ENCODE measurements at regions not wholly inside any gene's neighbourhood (a gene's known extent, or its start where the extent isn't known, plus 50 kb on each side); places are given as distances from the start of the nearest gene placed in this dataset.

DNA sequence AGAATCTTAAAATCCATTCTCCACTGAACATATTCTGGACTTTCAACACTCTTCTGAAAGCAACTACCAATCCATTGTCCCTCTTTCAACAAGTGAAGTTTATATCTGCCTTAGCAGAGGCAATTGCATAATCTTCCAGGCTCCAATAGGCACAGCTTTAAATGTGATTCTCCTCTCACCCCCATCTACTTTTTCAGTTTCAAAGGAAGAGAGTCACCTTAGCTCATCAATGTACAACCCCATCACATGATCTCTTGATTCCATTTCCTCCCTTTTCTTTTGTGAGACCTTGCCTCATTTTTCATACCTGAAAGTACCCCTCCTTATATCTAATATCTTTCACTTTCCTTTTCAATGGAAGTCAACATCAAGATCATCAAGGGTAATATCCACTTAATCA is 921.7 kb upstream of the EPHA5 start:
- H3K27ac ChIP-seq (ENCODE audit: low read depth, low read length), result no peak overlapping the region
- no peak overlapping the region for H2AFZ ChIP-seq (ENCODE audit: low read depth, low read length, severe bottlenecking)
- H3F3A ChIP-seq (ENCODE audit: insufficient read depth), result no peaks in the 10 kb centered on the region
- no peaks in the 10 kb centered on the region for H4K20me1 ChIP-seq (ENCODE audit: low read depth, low read length)
- H3K27me3 ChIP-seq (ENCODE audit: low read length), result no peaks in the 10 kb centered on the region
- no peaks in the 10 kb centered on the region for H3K79me2 ChIP-seq (ENCODE audit: insufficient read depth, low read length)
- H3K9me3 ChIP-seq (ENCODE audit: insufficient read depth, low read length), result no peaks in the 10 kb centered on the region
- H3K9me2 ChIP-seq (replicated peaks; ENCODE audit: insufficient read depth, low read length), result no peaks in the 10 kb centered on the region
- no peak overlapping the region for H3K4me3 ChIP-seq (ENCODE audit: insufficient read depth, low read length, poor library complexity, severe bottlenecking)
- no peaks in the 10 kb centered on the region for H3K36me3 ChIP-seq (ENCODE audit: low read length)
- TF ChIP-seq, protein P1, sequence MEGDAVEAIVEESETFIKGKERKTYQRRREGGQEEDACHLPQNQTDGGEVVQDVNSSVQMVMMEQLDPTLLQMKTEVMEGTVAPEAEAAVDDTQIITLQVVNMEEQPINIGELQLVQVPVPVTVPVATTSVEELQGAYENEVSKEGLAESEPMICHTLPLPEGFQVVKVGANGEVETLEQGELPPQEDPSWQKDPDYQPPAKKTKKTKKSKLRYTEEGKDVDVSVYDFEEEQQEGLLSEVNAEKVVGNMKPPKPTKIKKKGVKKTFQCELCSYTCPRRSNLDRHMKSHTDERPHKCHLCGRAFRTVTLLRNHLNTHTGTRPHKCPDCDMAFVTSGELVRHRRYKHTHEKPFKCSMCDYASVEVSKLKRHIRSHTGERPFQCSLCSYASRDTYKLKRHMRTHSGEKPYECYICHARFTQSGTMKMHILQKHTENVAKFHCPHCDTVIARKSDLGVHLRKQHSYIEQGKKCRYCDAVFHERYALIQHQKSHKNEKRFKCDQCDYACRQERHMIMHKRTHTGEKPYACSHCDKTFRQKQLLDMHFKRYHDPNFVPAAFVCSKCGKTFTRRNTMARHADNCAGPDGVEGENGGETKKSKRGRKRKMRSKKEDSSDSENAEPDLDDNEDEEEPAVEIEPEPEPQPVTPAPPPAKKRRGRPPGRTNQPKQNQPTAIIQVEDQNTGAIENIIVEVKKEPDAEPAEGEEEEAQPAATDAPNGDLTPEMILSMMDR (IDR thresholded peaks at IDR 0.05; ENCODE audit: insufficient read depth, low read length, poor library complexity, severe bottlenecking), result no peak
- TF ChIP-seq EZH2phosphoT487 (conservative IDR thresholded peaks at IDR 0.05; ENCODE audit: low read length), result no peak
- H3K4me2 ChIP-seq (ENCODE audit: low read depth, low read length, poor library complexity, severe bottlenecking), result no peak overlapping the region
- no peak overlapping the region for H3K9ac ChIP-seq (ENCODE audit: low read length)

DNA sequence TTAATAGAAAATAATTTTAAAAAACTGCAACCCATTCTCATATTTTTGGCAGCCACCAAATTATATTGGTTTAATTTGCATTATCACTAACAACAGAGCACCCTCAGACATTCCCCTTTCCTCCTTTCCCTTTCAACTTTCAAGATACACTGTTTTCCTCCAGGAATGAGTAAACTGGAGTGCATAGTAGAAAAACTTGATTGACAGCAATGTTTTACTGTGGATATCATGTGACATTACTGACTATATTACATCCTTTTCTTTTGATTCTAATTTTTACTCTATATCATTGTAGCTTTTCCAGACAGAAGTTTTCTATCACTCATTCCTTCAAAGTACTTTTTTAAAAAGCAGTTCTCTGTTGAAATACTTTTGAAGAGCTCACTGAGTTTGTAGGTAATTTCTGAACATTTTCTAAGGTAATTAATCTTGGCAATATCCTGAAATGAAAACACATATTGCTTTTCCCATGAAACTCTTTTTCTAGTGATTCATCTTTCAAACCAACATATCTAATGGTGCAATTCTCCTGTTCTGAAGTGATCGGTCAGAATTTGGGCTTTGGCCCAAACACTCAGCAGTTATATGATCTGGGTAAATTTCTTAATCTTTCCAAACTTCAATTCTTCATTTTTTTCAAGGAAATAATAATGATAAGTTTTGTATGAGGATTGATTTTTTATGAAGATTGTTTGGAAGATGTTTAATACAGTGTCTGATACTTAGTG is 920.4 kb upstream of the EPHA5 start:
- H3K27ac ChIP-seq (ENCODE audit: low read depth, low read length), result no peak overlapping the region
- no peaks in the 10 kb centered on the region for H3F3A ChIP-seq (ENCODE audit: insufficient read depth)
- no peaks in the 10 kb centered on the region for H4K20me1 ChIP-seq (ENCODE audit: low read depth, low read length)
- H3K4me2 ChIP-seq (ENCODE audit: low read depth, low read length, poor library complexity, severe bottlenecking), result no peak overlapping the region
- H3K4me3 ChIP-seq (ENCODE audit: insufficient read depth, low read length, poor library complexity, severe bottlenecking), result no peak overlapping the region
- H3K9ac ChIP-seq (ENCODE audit: low read length), result no peak overlapping the region
- no peaks in the 10 kb centered on the region for H3K9me2 ChIP-seq (replicated peaks; ENCODE audit: insufficient read depth, low read length)
- no peak overlapping the region for H2AFZ ChIP-seq (ENCODE audit: low read depth, low read length, severe bottlenecking)
- no peaks in the 10 kb centered on the region for H3K9me3 ChIP-seq (ENCODE audit: insufficient read depth, low read length)
- H3K27me3 ChIP-seq (ENCODE audit: low read length), result no peaks in the 10 kb centered on the region
- H3K79me2 ChIP-seq (ENCODE audit: insufficient read depth, low read length), result no peaks in the 10 kb centered on the region
- TF ChIP-seq EZH2phosphoT487 (conservative IDR thresholded peaks at IDR 0.05; ENCODE audit: low read length), result no peak
- TF ChIP-seq, protein P1 (IDR thresholded peaks at IDR 0.05; ENCODE audit: insufficient read depth, low read length, poor library complexity, severe bottlenecking), result no peak
- no peaks in the 10 kb centered on the region for H3K36me3 ChIP-seq (ENCODE audit: low read length)

DNA sequence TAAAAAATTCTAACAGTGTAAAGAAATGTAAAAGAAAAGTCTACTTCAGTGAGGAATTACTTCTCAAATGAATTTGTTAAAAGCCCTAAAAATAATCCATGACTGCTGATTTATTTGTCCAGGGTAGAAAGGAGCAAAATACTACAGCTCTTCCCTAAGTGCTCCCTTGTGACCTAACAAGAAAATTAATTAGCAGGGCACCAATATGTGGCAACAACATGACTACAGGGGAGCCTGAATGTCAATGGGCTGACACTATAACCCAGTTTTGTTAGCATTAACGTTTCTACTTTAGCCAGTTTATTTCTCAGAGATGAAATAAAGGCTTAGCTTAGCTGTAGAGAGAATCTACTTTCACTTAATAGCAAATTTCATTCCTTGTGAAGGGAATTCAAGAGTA is 918.9 kb upstream of the EPHA5 start:
- Histone ChIP-seq H3F3A (ENCODE audit: insufficient read depth) (no peaks in the 10 kb centered on the region), H3K4me2 (ENCODE audit: low read depth, low read length, poor library complexity, severe bottlenecking) (no peak overlapping the region), H2AFZ (ENCODE audit: low read depth, low read length, severe bottlenecking) (no peak overlapping the region), H3K27me3 (ENCODE audit: low read length) (no peaks in the 10 kb centered on the region), H3K36me3 (ENCODE audit: low read length) (no peaks in the 10 kb centered on the region), H3K9me3 (ENCODE audit: insufficient read depth, low read length) (no peaks in the 10 kb centered on the region), H3K4me3 (ENCODE audit: insufficient read depth, low read length, poor library complexity, severe bottlenecking) (no peak overlapping the region), H4K20me1 (ENCODE audit: low read depth, low read length) (no peaks in the 10 kb centered on the region), H3K27ac (ENCODE audit: low read depth, low read length) (no peak overlapping the region), H3K9ac (ENCODE audit: low read length) (no peak overlapping the region), H3K9me2 (replicated peaks; ENCODE audit: insufficient read depth, low read length) (no peaks in the 10 kb centered on the region), H3K79me2 (ENCODE audit: insufficient read depth, low read length) (no peaks in the 10 kb centered on the region)
- TF ChIP-seq EZH2phosphoT487 (conservative IDR thresholded peaks at IDR 0.05; ENCODE audit: low read length), result no peak
- TF ChIP-seq, protein P1 (IDR thresholded peaks at IDR 0.05; ENCODE audit: insufficient read depth, low read length, poor library complexity, severe bottlenecking), result no peak

Measured in SU-DHL-6 (cell line).